ENCODE measurements at regions not wholly inside any gene's neighbourhood (a gene's known extent, or its start where the extent isn't known, plus 50 kb on each side); places are given as distances from the start of the nearest gene placed in this dataset.
"Not testable (repeated sequence)": the region's sequence is repeated elsewhere in the genome, so short reads cannot be mapped to it uniquely, and the experiment has no call there.

DNA sequence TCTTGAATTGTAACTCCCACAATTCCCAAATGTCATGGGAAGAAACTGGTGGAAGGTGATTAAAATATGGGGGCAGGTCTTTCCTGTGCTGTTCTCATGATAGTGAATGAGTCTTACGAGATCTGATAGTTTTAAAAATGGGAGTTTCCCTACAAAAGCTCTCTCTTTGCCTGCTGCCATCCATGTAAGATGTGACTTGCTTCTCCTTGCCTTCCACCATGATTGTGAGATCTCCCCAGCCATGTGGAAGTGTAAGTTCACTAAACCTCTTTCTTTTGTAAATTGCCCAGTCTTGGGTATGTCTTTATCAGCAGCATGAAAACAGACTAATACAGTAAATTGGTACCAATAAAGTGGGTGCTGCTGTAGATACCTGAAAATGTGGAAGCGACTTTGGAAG lies 245.0 kb downstream of the PTGER3 start:
- TF ChIP-seq POLR2A (IDR thresholded peaks at IDR 0.05; ENCODE audit: low read depth, low read length); POLR2AphosphoS5 (IDR thresholded peaks at IDR 0.05; ENCODE audit: low read depth, low read length); TAF1 (IDR thresholded peaks at IDR 0.05; ENCODE audit: low read depth, low read length); PAX5 (IDR thresholded peaks at IDR 0.05; ENCODE audit: insufficient read depth, low read length, severe bottlenecking); SPI1 (IDR thresholded peaks at IDR 0.05; ENCODE audit: low read depth, low read length); POU2F2 (IDR thresholded peaks at IDR 0.05; ENCODE audit: low read depth, low read length): not testable (repeated sequence)

All from GM12891 (cell line).